ENCODE measurements at regions not wholly inside any gene's neighbourhood (a gene's known extent, or its start where the extent isn't known, plus 50 kb on each side); places are given as distances from the start of the nearest gene placed in this dataset.

GRCh38 chr21:23478381-23478780, 2128.9 kb downstream of the MRPL39 start:
- Histone ChIP-seq H3K9me3 (no peaks in the 10 kb centered on the region), H3K27ac (no peak overlapping the region), H3K4me3 (no peak overlapping the region), H3K27me3 (no peaks in the 10 kb centered on the region), H3K4me1 (no peaks in the 10 kb centered on the region), H3K36me3 (no peaks in the 10 kb centered on the region)
- TF ChIP-seq POLR2A (IDR thresholded peaks at IDR 0.05): no peak
- TF ChIP-seq CTCF (IDR thresholded peaks at IDR 0.05): no peak
- no peak for TF ChIP-seq POLR2AphosphoS5 (IDR thresholded peaks at IDR 0.05)
- TF ChIP-seq EP300 (IDR thresholded peaks at IDR 0.05): no peak
- no peak for ATAC-seq

- ATAC-seq: no peak
- H3K4me3 ChIP-seq: no peak overlapping the region
Measured at GRCh38 chr21:23475281-23476219, 2131.7 kb downstream of the MRPL39 start.

GRCh38 chr21:23471877-23472276, 2135.4 kb downstream of the MRPL39 start:
- H3K9me3 ChIP-seq: no peaks in the 10 kb centered on the region
- ATAC-seq: no peak
- H3K4me1 ChIP-seq: no peaks in the 10 kb centered on the region
- no peaks in the 10 kb centered on the region for H3K36me3 ChIP-seq
- no peak overlapping the region for H3K27ac ChIP-seq
- H3K27me3 ChIP-seq: no peaks in the 10 kb centered on the region
- no peak overlapping the region for H3K4me3 ChIP-seq
- TF ChIP-seq POLR2A (IDR thresholded peaks at IDR 0.05) (no peak), POLR2AphosphoS5 (IDR thresholded peaks at IDR 0.05) (no peak), CTCF (IDR thresholded peaks at IDR 0.05) (no peak), EP300 (IDR thresholded peaks at IDR 0.05) (no peak)

More at GRCh38 chr21:23475281-23476219, 2131.7 kb downstream of the MRPL39 start:
- TF ChIP-seq CTCF (IDR thresholded peaks at IDR 0.05): no peak
- TF ChIP-seq EP300 (IDR thresholded peaks at IDR 0.05): no peak
- no peak for TF ChIP-seq POLR2A (IDR thresholded peaks at IDR 0.05)
- H3K36me3 ChIP-seq: no peaks in the 10 kb centered on the region
- no peaks in the 10 kb centered on the region for H3K4me1 ChIP-seq
- H3K27ac ChIP-seq: no peak overlapping the region
- 40 to 47% methylated on average over 5 to 6 of the region's 7 CpGs for WGBS, 2 donors (ENCODE audit: low coverage in 1 of 2)
- no peaks in the 10 kb centered on the region for H3K27me3 ChIP-seq
- no peaks in the 10 kb centered on the region for H3K9me3 ChIP-seq

GRCh38 chr21:23463365-23463764, 2143.9 kb downstream of the MRPL39 start:
- Histone ChIP-seq H3K4me3 (no peak overlapping the region), H3K27ac (no peak overlapping the region), H3K9me3 (no peaks in the 10 kb centered on the region), H3K27me3 (no peaks in the 10 kb centered on the region), H3K4me1 (no peaks in the 10 kb centered on the region), H3K36me3 (no peaks in the 10 kb centered on the region)
- ATAC-seq: no peak
- TF ChIP-seq POLR2AphosphoS5 (IDR thresholded peaks at IDR 0.05): no peak
- no peak for TF ChIP-seq EP300 (IDR thresholded peaks at IDR 0.05)
- TF ChIP-seq POLR2A (IDR thresholded peaks at IDR 0.05): no peak
- no peak for TF ChIP-seq CTCF (IDR thresholded peaks at IDR 0.05)
- WGBS, 2 donors (ENCODE audit: low coverage in 1 of 2): 17 to 36% methylated on average over 1 of the region's 1 CpG

- TF ChIP-seq POLR2AphosphoS5 (IDR thresholded peaks at IDR 0.05) (no peak), POLR2A (IDR thresholded peaks at IDR 0.05) (no peak)
- Histone ChIP-seq H3K27ac (no peak overlapping the region), H3K27me3 (peaks cover 4% of the 10 kb centered on the region), H3K4me1 (no peaks in the 10 kb centered on the region), H3K36me3 (no peaks in the 10 kb centered on the region), H3K9me3 (no peaks in the 10 kb centered on the region), H3K4me3 (no peak overlapping the region)
- 65 to 84% methylated on average over 3 to 4 of the region's 4 CpGs for whole genome bisulfite sequencing, 2 donors (ENCODE audit: low coverage in 1 of 2)
- ATAC-seq: no peak
Measured at GRCh38 chr21:23455676-23456075, 2151.6 kb downstream of the MRPL39 start.
